SK-N-SH (cell line): ENCODE measurements at regions not wholly inside any gene's neighbourhood (a gene's known extent, or its start where the extent isn't known, plus 50 kb on each side); places are given as distances from the start of the nearest gene placed in this dataset.

ENCODE experiments used
- CTCF ChIA-PET: fragments of 300-600, 350-600 bp; formaldehyde crosslinking; extraction: SDS; loops from one replicate; lab custom pipeline; 2021; lab: Yijun Ruan, JAX
- POLR2A ChIA-PET: fragments of 350-600 bp; sonication (Branson Sonifier 250); formaldehyde crosslinking; extraction: SDS; loops from one replicate; lab custom pipeline; 2020; ENCODE audit warnings: antibody characterized with exemption, inconsistent platforms; lab: Yijun Ruan, JAX
- DNase-seq: peaks from one replicate; pipeline ENCODE4 v3.0.0; 2012
- H2AFZ ChIP-seq: fragments of 200-600 bp; sonication (generic); 2 replicates; pipeline ENCODE4 v1.8.1; 2016; ENCODE audit warnings: antibody characterized with exemption, mild to moderate bottlenecking, low read depth
- H3F3A ChIP-seq: fragments of 200-600 bp; sonication (generic); replicated peaks from 2 replicates; pipeline ENCODE3; 2016; ENCODE audit warnings: antibody characterized with exemption, mild to moderate bottlenecking; ENCODE audit not compliant: insufficient read depth
- H3K27ac ChIP-seq, 2 experiments: fragments of 200-500 bp in 1 of 2; fragments of 200-600 bp in 1 of 2; sonication (Bioruptor generic) in 1 of 2; sonication (generic), shearing (Covaris generic) in 1 of 2; 2 replicates each; pipeline versions ENCODE4 v1.5.1 to v1.6.1; 2014 to 2016; ENCODE audit warnings: low read depth in 2 of 2, inconsistent platforms in 1 of 2, low read length in 1 of 2, mild to moderate bottlenecking in 1 of 2, mixed read lengths in 1 of 2
- H3K27me3 ChIP-seq: fragments of 200-600 bp; sonication (generic), shearing (Covaris generic); 2 replicates; pipeline ENCODE4 v1.6.1; 2016; ENCODE audit warnings: mixed run types; ENCODE audit not compliant: insufficient read depth
- H3K36me3 ChIP-seq, 2 experiments: fragments of 200-500 bp in 1 of 2; fragments of 200-600 bp in 1 of 2; sonication (Bioruptor generic) in 1 of 2; sonication (generic) in 1 of 2; replicated peaks in 1 of 2; 2 replicates each; pipeline versions ENCODE3 to v1.5.1; 2014 to 2016; ENCODE audit warnings: low read length in 1 of 2, mild to moderate bottlenecking in 1 of 2; ENCODE audit not compliant: insufficient read depth in 2 of 2, control insufficient read depth in 1 of 2
- H3K4me1 ChIP-seq, 2 experiments: fragments of 200-500 bp in 1 of 2; fragments of 200-600 bp in 1 of 2; sonication (Bioruptor generic) in 1 of 2; sonication (generic), shearing (Covaris generic) in 1 of 2; 2 replicates each; pipeline versions ENCODE4 v1.5.1 to v1.6.1; 2014 to 2016; ENCODE audit warnings: low read depth in 1 of 2, low read length in 1 of 2, mixed run types in 1 of 2; ENCODE audit not compliant: insufficient read depth in 2 of 2, control insufficient read depth in 1 of 2
- H3K4me2 ChIP-seq: fragments of 200-600 bp; sonication (generic), shearing (Covaris generic); 2 replicates; pipeline ENCODE4 v1.6.1; 2017; ENCODE audit warnings: mixed run types
- H3K4me3 ChIP-seq, 2 experiments: fragments of 200-500 bp in 1 of 2; fragments of 200-600 bp in 1 of 2; sonication (Bioruptor generic) in 1 of 2; sonication (generic), shearing (Covaris generic) in 1 of 2; 2 replicates each; pipeline versions ENCODE4 v1.5.1 to v1.8.1; 2014 to 2016; ENCODE audit warnings: low read depth in 2 of 2, inconsistent platforms in 1 of 2, low read length in 1 of 2, mild to moderate bottlenecking in 1 of 2, mixed read lengths in 1 of 2, moderate library complexity in 1 of 2
- H3K79me2 ChIP-seq: fragments of 200-600 bp; sonication (generic); 2 replicates; pipeline ENCODE4 v1.8.1; 2017; ENCODE audit warnings: mild to moderate bottlenecking; ENCODE audit not compliant: insufficient read depth
- H3K9ac ChIP-seq: fragments of 200-600 bp; sonication (generic); 2 replicates; pipeline ENCODE4 v1.6.1; 2017; ENCODE audit warnings: mixed run types
- H3K9me2 ChIP-seq: fragments of 200-600 bp; sonication (generic); 2 replicates; pipeline ENCODE4 v1.6.1; 2017; ENCODE audit warnings: mixed run types
- H3K9me3 ChIP-seq: fragments of 200-600 bp; sonication (generic); 2 replicates; pipeline ENCODE4 v1.6.1; 2017; ENCODE audit warnings: mixed run types, mild to moderate bottlenecking, moderate library complexity
- H4K20me1 ChIP-seq: fragments of 200-600 bp; sonication (generic); 2 replicates; pipeline ENCODE4 v1.6.1; 2017; ENCODE audit warnings: mild to moderate bottlenecking, mixed run types; ENCODE audit not compliant: insufficient read depth
- CHD2 ChIP-seq: fragments of 150-350 bp; IDR thresholded peaks from 2 replicates; pipeline ENCODE4 v1.6.1; 2018; ENCODE audit warnings: low read length; ENCODE audit not compliant: partially characterized antibody
- ELF1 ChIP-seq: IDR thresholded peaks from 2 replicates; pipeline ENCODE4 v1.4.0; 2012
- GABPA ChIP-seq: IDR thresholded peaks from 2 replicates; pipeline ENCODE4 v1.4.0; 2012; ENCODE audit warnings: low read depth, mild to moderate bottlenecking
- MXI1 ChIP-seq: IDR thresholded peaks from 2 replicates; pipeline ENCODE4 v1.6.1; 2012; ENCODE audit warnings: mild to moderate bottlenecking, low read depth, low read length, improper control_type of control experiment
- TCF12 ChIP-seq: IDR thresholded peaks from 2 replicates; pipeline ENCODE4 v1.4.0; 2012
- TEAD4 ChIP-seq: IDR thresholded peaks from 2 replicates; pipeline ENCODE4 v1.4.0; 2012; ENCODE audit warnings: mild to moderate bottlenecking, borderline replicate concordance; ENCODE audit not compliant: insufficient read depth
- USF2 ChIP-seq: fragments of 150-350 bp; IDR thresholded peaks from 2 replicates; pipeline ENCODE4 v1.6.1; 2017; ENCODE audit warnings: antibody characterized with exemption, low read length, low read depth, borderline replicate concordance
- whole genome bisulfite sequencing: methylation state at CpG from one replicate; pipeline ENCODE4 v1.1.6; 2017; ENCODE audit warnings: low lambda C conversion rate; 5-methylcytosine and 5-hydroxymethylcytosine counted together
- TF ChIP-seq, protein P1 (sequence below): fragments of 200-600 bp; sonication (generic); IDR thresholded peaks from 2 replicates; pipeline ENCODE4 v1.6.1; 2017; ENCODE audit warnings: antibody characterized with exemption, mild to moderate bottlenecking, moderate library complexity

DNA sequence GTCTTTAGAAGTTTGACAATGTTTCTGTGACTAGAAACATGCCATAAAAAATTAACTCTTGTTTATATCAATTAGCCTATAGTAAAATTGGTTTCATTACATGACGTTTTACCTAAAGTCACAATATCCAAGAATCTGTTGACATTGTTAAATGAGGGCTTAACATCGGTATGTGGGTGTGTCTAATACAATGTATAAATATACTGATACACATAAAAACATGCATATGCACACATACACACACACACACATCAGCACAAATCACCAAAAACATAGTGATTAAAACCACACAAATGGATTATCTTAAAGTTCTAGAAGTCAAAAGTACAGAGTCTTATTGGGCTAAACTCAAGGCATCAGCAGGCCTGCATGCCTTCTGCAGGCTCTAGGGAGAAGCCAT lies 456.7 kb downstream of the NTRK3 start:
- Histone ChIP-seq H3K4me1 (peaks cover 0 to under 1% of the 10 kb centered on the region in 2 experiments; a peak in 1 of 4 replicates), H3K9me3 (no peaks in the 10 kb centered on the region), H3K9ac (no peak overlapping the region), H3K9me2 (no peaks in the 10 kb centered on the region), H2AFZ (no peak overlapping the region), H3K4me2 (no peak overlapping the region), H4K20me1 (no peaks in the 10 kb centered on the region), H3K36me3 (no peaks in the 10 kb centered on the region), H3K4me3 (no peak overlapping the region), H3K27ac (no peak overlapping the region), H3K27me3 (no peaks in the 10 kb centered on the region), H3F3A (no peaks in the 10 kb centered on the region), H3K79me2 (no peaks in the 10 kb centered on the region)
- WGBS, result 55% methylated on average over 2 of the region's 2 CpGs
- ChIA-PET CTCF (no interaction called here), POLR2A (no interaction called here)
- DNase-seq, result no peak
- no peak for TF ChIP-seq GABPA
- TF ChIP-seq TCF12, result no peak
- TF ChIP-seq, protein P1, sequence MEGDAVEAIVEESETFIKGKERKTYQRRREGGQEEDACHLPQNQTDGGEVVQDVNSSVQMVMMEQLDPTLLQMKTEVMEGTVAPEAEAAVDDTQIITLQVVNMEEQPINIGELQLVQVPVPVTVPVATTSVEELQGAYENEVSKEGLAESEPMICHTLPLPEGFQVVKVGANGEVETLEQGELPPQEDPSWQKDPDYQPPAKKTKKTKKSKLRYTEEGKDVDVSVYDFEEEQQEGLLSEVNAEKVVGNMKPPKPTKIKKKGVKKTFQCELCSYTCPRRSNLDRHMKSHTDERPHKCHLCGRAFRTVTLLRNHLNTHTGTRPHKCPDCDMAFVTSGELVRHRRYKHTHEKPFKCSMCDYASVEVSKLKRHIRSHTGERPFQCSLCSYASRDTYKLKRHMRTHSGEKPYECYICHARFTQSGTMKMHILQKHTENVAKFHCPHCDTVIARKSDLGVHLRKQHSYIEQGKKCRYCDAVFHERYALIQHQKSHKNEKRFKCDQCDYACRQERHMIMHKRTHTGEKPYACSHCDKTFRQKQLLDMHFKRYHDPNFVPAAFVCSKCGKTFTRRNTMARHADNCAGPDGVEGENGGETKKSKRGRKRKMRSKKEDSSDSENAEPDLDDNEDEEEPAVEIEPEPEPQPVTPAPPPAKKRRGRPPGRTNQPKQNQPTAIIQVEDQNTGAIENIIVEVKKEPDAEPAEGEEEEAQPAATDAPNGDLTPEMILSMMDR, result no peak
- no peak for TF ChIP-seq USF2
- no peak for TF ChIP-seq CHD2

GRCh38 chr15:87799428-87799827 lies 457.1 kb downstream of the NTRK3 start:
- Histone ChIP-seq H3K4me3 (no peak overlapping the region), H3K9ac (no peak overlapping the region), H3K27ac (no peak overlapping the region), H3F3A (no peaks in the 10 kb centered on the region), H3K4me2 (no peak overlapping the region), H3K36me3 (no peaks in the 10 kb centered on the region), H3K9me2 (no peaks in the 10 kb centered on the region), H3K9me3 (no peaks in the 10 kb centered on the region), H3K4me1 (no peaks in the 10 kb centered on the region), H3K79me2 (no peaks in the 10 kb centered on the region), H2AFZ (no peak overlapping the region), H4K20me1 (no peaks in the 10 kb centered on the region), H3K27me3 (no peaks in the 10 kb centered on the region)
- 51% methylated on average over 3 of the region's 3 CpGs for WGBS
- ChIA-PET POLR2A (no interaction called here), CTCF (no interaction called here)
- TF ChIP-seq TEAD4 (no peak), USF2 (no peak), ELF1 (no peak)
- no peak for DNase-seq

DNA sequence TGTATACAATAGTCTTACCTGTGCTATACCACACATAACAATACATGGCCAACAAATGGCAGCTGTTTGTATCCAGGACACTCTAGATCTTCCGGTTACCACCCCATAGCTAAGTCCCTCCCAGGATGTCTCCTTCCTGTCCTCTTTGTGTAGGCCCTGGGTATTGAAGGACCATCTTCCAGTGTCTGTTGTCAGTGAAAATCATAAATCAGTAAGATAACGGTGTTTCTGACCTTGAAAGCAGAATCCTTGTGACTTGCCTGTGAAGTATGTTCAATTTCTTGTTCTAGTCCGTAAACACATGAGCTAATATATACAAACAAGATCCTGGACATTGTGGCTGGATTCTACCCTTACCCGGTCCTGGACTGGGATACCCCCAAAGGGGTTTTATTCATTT lies 462.8 kb downstream of the NTRK3 start:
- Histone ChIP-seq H3K27ac (no peak overlapping the region), H3K9me2 (no peaks in the 10 kb centered on the region), H3K4me3 (no peak overlapping the region), H3K9me3 (no peaks in the 10 kb centered on the region), H3K27me3 (no peaks in the 10 kb centered on the region), H2AFZ (no peak overlapping the region), H4K20me1 (no peaks in the 10 kb centered on the region), H3F3A (no peaks in the 10 kb centered on the region), H3K36me3 (no peaks in the 10 kb centered on the region), H3K9ac (no peak overlapping the region), H3K79me2 (no peaks in the 10 kb centered on the region), H3K4me1 (peaks cover 0 to 19% of the 10 kb centered on the region in 2 experiments; a peak in 2 of 4 replicates), H3K4me2 (no peak overlapping the region)
- TF ChIP-seq MXI1, result no peak
- POLR2A ChIA-PET, result no interaction called here
- CTCF ChIA-PET, result interaction anchor here (0.6 to 2.1 kb wide), 2 partner anchors 10 to 122 kb away, joined by 3 to 7 read pairs; no protein-coding TSS in a partner anchor
- DNase-seq, result no peak
- 68% methylated on average over 4 of the region's 4 CpGs for WGBS
